Renal cortex interstitium (tissue), 11 donors: ENCODE measurements at regions not wholly inside any gene's neighbourhood (a gene's known extent, or its start where the extent isn't known, plus 50 kb on each side); places are given as distances from the start of the nearest gene placed in this dataset.

Experiments
- DNase-seq, 11 donors: peaks; one replicate each; pipeline ENCODE4 v3.0.0-alpha.2; 2013; ENCODE audit warnings: low read depth in 9 of 11, low spot score in 4 of 11; ENCODE audit errors: extremely low read depth in 1 of 11

- no peak for DNase-seq
Observed at GRCh38 chr1:229028544-229028943, 242.4 kb upstream of the RAB4A start.

GRCh38 chr1:229028987-229029878 lies 241.7 kb upstream of the RAB4A start:
- no peak for DNase-seq

GRCh38 chr1:229029879-229030235 lies 241.1 kb upstream of the RAB4A start:
- DNase-seq = no peak

- no peak for DNase-seq
Observed at GRCh38 chr1:229030630-229031029, 240.3 kb upstream of the RAB4A start.

DNA sequence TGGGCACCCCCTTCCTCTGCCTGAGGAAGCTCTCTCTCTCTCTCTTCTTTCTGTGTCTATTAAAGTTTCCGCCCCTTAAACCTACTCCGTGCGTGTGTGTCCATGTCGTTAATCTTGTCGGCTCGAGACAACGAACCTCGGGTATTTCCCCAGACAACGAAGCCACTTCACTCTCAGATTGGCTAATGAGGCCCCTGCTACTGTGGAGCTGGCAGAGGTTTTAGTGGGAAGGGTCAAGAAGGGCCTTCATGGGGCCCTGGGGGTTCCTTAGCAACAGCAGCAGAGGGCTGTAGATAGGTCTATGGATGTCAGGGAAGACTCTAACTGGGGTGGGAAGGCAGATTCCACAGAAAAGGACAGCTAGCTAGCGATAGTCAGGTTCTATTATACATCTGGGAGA lies 239.8 kb upstream of the RAB4A start:
- no peak for DNase-seq

DNA sequence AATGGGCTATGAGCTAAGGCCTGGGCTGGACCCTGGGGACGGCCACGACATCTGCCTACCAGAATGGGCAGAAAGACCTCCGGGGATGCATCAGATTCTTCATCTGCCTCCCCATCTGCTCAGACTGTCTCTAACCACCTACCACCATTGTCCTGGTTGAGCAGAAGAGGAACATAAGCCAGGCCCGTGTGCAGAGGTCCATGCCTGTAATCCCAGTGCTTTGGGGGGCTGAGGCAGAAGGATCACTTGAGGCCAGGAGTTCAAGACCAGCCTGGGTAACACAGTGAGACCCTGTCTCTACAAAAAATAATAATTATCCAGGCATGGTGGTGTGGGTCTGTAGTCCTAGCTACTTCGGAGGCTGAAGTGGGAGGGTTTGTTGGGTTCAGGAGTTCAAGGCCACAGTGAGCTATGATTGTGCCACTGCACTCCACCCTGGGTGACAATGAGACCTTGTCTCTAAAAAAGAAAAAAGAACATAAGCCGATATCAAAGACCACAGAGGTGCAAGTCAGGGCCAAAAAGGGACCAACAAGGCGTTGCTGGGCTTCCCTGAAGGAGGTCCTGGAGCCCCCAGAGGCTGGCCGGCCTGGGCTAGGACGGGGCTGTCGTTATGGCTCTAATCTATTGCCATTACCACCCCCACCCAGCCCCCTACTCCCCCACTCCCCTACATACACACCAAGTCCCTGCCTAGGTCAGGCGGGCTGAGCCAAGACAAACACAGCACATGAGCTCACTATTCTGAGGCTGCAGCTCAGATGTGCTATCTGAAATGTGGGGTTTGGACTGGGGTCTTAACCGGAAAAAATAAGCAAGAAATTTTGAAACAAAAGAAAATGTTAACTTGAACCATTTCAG lies 239.2 kb upstream of the RAB4A start:
- no peak for DNase-seq

- DNase-seq = no peak
Observed at GRCh38 chr1:229032375-229032774, 238.5 kb upstream of the RAB4A start.

DNA sequence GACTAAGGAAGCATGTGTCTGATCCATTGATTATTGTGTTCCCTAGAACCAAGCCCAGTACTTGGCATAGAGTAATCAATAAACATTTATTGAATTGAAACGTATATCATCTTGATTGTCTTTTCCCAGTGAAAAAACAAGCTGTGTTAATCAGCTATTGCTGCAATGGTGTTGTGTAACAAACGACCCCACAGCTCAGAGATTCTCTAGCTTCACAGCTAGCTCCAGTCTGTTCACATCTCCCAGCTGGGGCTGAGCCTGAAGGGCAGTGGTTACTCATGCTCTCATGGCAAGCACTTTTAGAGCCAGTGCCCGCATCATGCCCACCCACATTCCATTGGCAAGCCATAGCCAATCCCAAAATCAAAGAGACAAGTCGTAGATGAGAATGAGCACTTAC lies 237.4 kb upstream of the RAB4A start:
- no peak for DNase-seq

DNA sequence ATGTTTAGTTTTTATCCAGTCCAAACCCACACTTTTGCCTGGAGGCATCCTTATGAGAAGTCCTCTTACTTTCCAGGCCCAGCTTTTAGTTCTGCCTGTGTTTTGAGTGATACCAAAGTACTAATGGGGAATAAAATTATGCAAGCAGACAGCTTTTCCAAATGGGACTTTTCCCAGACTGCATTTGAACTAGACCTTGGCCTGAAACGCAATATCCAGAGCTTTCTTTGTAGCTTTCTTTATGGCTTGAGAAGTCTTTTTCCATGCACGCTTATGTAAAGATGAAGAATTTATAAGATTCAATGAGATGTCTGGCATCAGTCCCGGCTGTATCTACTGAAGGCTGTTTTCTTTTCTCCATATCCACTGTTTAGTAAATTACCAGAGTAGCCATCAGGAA lies 236.6 kb upstream of the RAB4A start:
- DNase-seq = peak in 2 of 11 donors; percentile 39 to 40

- no peak for DNase-seq
Observed at GRCh38 chr1:229035054-229035747, 235.7 kb upstream of the RAB4A start.

DNA sequence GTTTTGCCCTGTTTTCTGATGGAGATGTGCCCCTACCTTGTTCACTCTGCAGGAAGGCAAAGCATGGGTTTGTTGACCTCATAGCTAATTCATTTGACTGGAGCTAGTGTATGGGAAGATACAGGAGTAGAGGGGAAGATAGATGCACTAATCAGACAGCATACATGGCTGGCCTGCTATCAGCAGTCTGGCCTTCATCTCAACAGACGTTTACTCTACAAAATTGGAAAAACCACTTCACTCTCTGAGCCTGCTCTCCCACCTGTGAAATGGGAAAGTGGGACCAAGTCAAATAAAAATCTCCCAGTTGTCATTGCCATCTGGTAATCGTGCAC lies 235.2 kb upstream of the RAB4A start:
- no peak for DNase-seq

- DNase-seq = no peak
Observed at GRCh38 chr1:229037806-229038405, 233.0 kb upstream of the RAB4A start.

- no peak for DNase-seq
Observed at GRCh38 chr1:229040630-229041358, 230.1 kb upstream of the RAB4A start.

DNA sequence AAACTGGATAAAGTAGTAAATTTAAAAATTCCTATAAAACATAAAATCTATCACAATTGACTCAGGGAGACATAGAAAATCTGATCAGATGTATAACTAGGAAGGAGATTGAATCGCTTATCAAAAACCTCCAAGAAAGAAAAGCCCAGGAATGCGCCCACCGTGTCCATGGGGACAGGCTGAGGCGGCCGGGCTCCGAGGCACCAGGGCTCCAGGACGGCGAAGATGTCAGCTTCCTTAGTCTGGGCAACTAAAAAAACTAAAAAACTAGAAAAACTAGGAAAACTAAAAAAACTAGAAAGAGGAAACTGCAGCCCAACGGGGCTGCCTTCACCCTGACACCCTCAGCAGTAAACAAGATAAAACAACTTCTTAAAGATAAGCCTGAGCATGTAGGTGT lies 229.0 kb upstream of the RAB4A start:
- no peak for DNase-seq

GRCh38 chr1:229042482-229042881 lies 228.4 kb upstream of the RAB4A start:
- no peak for DNase-seq

- no peak for DNase-seq
Observed at GRCh38 chr1:229043115-229043514, 227.8 kb upstream of the RAB4A start.

GRCh38 chr1:229046251-229046853 lies 224.6 kb upstream of the RAB4A start:
- no peak for DNase-seq

DNA sequence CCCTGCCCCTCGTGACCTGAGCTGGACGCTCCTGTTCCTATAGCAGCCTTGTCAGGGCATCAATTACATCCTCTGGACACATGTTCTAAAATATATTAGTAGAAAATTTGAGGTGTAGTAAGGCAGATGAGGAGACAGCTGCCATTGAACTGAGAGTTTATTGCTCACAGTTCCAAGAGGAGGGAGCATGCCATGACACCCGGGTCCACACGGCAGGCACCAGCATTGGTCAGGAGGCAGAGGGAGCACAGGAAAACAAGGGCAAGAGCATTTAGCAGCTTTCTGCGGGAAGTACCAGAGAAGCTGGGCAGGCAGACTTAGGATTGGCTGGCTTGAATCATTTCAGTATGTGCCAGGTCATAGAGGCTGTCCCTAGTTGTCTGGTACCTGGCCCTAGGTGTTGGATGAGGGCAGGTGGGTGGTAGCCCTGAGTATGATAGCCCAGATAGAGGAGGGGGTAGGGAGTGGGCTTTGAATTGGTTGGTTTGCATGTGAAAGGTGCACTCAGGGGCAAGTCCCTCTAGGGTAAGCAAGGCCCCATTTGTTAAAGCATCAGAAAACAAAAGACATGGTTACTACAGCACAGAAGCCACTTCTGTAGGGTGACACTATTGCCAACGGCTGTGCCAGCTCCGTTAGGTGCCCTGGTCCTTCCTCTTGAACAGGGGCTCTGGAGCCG lies 223.6 kb upstream of the RAB4A start:
- no peak for DNase-seq
